GM21360 (cell line): ENCODE measurements at regions not wholly inside any gene's neighbourhood (a gene's known extent, or its start where the extent isn't known, plus 50 kb on each side); places are given as distances from the start of the nearest gene placed in this dataset.

Experiments
- ATAC-seq: cut with Tn5 transposase; IDR thresholded peaks from one replicate; pipeline ENCODE4 v1.9.1; 2021; ENCODE audit warnings: mild to moderate bottlenecking, moderate library complexity; ENCODE audit not compliant: unreplicated experiment

DNA sequence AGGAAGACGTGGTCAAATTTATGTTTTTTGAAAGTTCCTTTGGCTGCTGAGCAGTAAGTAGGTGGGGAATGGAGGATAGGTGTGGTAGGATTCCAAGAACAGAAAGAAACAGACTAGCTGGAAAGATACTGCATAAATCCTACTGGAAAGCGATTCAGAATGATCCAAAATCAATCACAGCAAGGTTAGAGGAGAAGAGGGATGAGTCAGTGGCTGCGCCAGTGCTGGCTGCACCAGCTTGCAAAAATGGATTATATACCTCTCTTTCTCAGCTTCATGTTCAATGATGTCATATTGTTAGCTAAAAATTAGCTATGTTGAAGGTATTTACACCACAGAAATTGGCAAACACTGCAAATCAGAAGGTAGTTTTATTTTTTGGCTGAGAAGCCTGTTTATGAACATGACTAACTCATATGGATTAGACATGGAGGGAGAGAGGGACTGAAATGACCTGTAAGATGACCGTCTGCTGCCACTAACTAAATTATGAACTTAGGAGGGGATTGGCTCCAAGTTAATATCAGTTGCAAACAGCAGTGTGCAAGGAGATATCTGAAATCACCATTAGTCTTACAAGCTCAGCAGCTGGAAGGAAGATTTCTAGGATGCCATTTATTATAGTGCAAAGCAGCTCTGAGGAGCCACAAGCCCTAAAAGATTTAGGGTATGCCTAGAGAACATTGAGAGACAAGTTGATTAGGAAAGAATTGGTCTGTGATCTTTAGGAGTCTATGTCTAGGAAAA is 405.3 kb downstream of the MID1IP1 start:
- ATAC-seq = no peak

DNA sequence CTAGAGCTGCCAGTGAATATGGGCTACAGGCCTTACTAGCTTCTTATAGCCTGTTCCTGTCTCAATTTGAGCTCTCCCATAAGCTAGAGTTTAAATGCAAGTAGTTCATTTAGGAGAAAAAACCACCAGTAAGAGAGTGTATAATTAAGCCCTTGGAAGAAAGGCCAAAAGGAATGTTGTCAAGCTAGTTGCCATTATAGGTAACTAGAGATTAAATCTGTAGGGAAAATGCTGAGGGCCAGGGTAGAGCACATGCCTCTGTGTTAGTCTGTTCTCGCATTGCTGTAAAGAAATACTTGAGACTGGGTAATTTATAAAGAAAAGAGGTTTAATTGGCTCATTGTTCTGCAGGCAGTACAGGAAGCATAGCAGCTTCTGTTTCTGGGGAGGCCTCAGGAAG is 410.2 kb downstream of the MID1IP1 start:
- no peak for ATAC-seq

DNA sequence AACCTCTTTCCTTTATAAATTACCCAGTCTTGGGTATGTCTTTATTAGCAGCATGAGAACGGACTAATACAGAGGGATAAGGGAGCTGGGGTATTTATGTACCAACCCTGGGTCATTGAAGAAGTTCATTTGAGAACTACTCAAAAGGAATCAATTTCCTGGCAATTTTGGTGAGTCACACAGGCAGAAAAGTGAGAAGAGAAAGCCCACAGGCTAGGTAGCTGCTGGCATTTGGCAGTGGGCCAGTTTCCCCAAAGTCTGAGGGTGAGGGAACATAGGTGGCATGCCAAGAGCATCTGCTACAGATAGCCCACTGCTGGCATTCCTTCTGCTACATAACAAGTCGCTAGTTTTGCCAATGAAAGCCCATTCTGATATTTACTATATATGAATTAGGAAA is 411.2 kb downstream of the MID1IP1 start:
- no peak for ATAC-seq

DNA sequence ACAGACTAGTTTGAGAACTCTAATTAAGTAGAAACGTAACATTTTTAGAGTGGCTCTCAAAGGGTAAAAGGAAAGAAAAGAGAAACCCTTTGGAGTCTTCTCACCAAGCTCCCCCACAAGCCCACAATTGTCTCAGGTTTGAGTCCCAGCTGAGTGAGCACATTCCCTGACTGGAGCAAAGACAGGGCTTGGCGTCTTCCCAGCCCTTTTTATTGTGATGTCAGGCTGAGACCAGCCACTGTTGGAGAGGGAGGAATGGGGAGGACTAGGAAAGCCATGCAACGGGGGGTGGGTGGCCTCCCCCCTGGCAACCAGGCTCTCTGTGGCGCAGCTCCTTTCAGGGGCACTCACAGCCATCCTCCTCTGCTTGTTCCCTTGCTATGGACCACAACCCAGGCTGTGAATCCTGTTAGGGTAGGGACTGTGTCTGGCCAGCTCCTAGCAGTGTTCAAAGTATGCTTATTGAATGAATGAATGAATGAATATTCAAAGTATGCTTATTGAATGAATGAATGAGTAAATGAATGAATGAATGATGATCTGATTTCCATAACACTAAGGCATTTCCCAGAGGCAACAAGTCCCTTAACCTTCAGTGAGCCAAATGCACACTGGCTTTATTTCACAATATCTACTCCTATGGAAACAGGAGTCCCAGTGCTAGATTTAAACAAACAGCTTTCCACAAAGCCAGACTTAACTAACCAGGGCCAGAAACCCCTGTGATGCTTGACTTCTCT is 413.3 kb downstream of the MID1IP1 start:
- ATAC-seq = no peak

DNA sequence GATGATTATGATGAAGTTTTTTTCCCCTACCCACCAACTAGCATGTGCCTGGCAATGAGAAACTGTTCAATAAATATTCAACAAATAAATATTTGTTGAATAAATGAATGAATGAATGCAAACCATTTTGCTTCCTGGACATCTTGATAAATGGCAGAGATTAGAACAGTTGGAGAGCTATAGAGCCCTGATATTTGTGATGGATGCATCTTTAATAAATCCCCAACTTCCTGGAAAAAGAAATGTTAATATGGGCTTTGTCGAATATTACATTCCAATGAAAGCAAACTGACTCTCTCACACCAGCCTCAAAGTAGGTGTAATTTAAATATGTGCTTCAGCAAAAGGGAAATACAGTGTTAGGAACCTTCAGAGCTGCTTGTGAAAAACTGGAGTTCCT is 419.7 kb downstream of the MID1IP1 start:
- no peak for ATAC-seq

DNA sequence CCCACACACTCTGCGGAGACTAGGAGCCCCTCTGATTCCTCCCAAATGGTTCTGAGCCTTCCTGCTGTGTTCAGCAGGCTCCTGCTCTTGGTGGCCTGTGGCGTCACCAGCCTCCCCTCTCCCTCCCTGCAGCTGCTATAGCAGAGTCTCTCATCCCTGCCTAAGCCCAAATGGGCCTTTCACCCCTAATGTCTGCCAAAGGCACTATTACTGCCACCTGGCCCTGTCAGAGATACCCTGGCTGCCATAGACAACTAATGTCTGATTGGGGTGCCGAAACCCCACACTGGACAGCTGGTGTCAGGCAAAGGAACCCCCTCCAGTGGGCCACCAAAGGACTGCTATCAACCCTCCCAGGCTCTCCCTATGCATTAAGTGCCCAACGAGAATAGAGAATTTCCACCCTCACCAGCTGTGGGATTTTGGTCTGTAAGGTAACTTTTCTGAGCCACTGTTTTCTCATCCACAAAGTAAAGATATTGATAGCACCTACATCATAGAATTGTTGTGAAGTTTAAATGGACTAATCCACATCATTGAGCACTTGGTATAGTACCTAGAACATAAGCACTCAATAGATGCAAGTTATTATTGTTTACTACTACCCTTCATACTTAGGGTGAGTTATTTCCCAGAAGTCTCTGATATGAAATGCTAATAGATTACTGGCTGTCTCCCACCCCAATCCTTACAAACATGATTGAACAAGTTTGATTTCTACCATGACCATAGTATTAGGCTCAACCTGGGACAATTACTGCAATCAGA is 421.3 kb downstream of the MID1IP1 start:
- no peak for ATAC-seq

DNA sequence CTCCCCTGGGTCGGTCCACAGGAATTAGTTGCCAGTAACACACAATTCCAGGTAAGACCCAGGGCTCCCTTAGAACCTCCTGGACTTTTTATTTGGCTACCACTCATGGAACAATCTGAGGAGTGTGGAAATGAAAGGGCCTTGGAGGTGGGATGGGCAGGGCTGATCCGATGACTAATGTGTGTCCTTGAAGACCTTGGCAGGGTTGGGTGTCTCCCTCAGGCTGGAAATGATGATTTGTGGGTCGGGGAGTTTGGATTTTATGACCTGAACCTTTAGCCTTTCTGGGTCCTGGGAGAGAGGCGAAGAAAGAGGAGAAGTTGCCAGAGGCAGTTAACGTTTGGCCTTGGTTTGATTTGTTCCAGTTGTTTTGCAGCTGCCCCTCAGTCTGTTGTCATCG is 425.0 kb downstream of the MID1IP1 start:
- no peak for ATAC-seq

DNA sequence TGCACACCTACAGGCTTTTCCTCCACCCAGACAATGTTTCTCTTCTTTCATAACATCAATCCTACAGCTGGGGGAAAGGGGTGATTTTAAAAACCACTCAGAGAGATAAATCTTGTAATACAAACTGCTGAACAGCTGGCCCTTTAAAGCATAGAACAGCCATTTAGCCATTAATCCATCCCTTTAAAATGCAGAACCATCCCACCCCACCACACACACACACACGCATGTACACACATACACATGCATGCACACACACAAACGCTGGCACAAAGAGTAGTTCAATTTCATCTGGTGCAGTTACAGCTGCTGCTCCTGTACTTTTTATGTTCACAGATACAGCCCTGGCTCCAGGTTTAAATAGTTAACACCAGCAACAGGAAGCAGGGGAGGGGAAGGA is 426.1 kb downstream of the MID1IP1 start:
- ATAC-seq = no peak

DNA sequence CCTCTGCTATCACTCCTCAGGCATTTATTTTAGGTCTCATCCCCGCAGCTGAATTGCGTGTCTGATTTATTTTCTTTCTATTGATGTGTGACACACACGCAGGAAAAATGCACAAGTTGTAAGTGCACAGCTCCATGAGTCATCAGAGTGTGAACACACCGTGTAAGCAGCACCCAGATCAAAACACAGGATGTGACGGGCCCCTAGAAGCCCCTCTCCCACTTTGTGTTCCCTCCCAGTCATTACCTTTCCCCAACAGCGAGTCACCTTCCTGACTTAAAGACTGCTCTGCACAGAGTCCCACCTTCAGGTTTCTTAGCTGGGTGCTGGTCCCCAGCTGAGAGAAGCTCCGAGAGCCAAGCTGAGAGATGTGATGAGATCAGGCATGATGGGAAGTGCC is 436.7 kb downstream of the MID1IP1 start:
- no peak for ATAC-seq

DNA sequence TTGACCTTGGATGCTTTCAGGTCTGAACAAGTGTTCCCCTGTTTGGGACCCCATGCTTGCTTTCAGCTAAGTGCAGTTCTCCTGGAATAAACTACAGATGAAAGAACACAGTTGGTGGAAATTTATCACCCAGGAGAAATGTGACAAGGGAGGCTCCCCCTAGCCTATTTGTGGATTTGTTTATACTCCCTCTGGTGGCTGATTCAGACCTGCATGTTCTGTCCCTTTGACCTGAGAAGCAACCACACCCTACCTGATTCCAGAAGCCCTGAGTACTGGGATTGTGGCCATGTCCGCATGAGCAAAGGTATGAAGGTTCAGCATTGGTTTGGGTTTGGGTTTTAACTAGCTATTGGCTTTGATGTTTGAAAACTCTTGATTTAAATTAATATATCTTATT is 440.9 kb downstream of the MID1IP1 start:
- ATAC-seq = no peak

DNA sequence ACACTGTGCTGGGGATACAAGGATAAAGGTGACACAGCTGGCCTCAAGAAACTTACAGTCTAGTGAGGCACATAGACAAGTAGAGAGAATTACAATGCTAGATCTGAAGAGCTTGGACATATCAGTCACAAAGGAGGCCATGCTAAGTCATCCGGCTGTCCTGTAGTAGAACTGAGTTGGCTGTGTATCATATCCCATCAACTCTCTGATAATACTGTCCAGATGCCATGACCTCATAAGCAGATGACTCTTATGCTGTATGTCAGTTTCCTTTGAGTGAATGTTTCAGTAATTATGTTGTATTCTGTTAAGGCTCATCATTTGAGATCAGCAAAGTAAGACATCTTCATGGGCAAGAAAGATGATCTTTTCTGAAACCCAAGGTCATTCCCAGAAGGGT is 442.9 kb downstream of the MID1IP1 start:
- ATAC-seq = no peak

DNA sequence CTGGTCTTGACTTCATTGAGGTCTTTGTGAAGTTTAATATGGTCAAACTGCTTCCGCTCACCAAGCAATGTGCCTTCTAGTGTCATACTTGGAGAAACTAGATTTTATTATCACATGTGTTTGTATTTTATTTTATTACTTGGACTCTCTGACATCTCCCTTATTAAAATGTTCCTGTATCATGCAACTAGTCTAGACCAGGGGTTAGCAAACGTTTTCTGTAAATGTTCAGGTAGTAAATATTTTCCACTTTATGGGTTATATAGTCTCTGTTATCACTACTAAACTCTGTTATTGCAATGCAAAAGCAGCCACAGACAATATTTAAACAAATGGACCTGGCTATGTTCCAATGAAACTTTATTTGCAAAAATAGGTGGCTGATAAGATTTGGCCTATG is 443.8 kb downstream of the MID1IP1 start:
- ATAC-seq = no peak

DNA sequence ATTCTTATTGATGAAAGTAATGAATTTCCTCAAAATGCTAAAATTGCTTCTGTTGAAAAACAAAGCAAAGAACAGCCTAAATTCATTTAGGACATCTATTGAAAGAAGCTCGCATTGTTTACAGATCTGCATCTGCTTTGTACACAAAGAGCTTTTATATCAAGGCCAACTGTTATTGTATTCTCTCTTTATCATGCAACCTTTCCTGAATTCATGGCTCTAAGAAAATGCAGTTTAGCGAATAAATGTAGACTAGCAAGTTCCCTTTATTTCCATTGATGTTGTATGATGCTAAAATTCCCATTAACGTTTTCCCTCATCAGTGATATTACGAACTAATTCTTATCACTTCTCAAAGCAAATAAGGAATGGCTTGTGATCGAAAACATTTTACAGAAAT is 446.3 kb downstream of the MID1IP1 start:
- no peak for ATAC-seq

DNA sequence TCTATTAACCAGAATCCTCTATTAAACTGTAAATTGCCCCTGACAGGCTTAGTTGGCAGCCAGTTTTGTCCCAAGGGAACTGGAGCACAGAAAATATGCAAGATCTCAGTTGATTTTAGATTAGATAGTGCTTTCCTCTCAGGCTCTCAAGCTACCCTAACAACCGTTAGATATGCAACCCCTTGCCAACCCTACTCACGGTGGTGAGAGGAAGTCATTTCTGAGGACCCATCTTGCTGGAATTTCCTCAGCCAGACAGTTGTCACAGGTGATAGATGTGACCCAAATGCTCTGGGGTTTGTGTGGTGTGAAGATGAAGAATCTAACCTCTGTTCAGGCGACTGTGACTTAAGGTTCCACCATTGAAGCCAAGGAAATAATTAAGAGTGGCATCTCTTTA is 447.1 kb downstream of the MID1IP1 start:
- ATAC-seq = no peak

DNA sequence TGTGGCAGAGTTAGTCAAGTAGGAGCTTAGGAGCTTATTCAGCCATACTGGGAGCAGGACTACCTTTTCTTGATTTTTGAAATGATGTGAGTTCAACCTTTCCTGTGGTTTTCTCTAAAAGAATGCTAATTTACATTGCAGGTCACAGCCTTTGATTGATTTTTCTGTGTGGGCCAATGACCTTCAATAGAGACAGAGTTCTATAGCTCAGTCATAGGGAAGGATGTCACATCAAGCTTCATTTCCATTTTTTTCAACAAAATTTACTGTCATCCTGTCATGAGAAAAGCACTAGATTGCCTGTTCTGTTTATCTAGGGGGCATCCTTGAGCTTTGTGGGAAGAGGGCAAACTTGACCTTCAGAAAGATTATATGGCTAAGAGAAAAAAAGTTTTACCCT is 448.7 kb downstream of the MID1IP1 start:
- no peak for ATAC-seq

DNA sequence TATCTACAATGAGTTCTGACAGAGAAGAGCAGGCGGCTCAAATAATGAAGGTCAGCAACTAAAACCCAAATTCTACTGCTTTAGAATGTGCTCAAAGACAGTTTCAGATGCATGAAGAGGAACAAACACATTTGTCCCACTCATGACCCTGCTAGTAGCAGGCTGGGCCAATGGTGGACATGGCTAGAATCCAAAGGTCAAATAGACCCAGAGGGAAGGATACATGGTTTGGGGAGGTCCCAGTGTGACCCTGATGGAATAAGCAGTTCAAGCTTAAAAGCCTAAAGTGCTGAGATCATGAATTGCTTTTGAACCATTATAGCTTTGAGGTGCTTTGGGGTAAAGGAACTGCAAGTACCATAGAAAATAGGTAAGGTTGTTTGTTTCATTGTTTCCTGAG is 450.7 kb downstream of the MID1IP1 start:
- no peak for ATAC-seq

DNA sequence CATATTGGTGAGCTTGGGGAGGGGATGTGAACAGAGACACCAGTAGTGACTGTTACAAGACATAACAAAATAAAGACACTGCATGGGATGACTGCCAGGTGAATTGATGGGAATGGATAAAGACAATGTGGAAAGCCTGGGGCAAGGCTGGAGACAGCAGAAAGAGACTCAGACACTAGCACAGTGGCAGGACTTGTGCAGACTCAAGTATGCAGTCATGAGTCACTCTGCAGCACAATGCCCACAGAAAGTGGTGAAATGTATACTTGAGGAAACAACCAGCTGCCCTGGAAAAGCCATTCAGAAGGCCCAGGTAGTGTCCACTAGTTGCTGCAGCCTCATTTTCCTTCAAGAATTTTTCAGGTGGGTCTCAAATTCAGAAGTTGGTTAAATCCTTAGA is 452.3 kb downstream of the MID1IP1 start:
- no peak for ATAC-seq

DNA sequence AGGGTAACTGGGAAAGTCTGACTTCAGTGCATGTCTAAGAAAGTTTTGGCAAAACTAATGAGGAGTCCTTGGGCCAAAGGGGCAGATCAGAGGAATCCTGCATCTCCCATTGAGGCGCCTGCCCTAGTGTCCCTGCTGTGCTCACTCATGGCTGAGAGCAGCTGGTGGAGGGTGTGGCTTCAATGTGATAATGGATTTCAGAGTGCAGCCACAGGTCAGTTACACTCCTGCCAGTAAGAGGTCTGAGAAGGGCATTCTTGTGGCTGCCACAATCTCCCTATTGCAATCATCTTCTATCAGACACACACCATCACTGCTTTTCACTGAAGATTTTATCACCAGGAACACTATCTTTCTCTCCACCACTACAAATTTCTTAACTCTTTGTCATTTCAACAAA is 457.1 kb downstream of the MID1IP1 start:
- ATAC-seq = no peak

DNA sequence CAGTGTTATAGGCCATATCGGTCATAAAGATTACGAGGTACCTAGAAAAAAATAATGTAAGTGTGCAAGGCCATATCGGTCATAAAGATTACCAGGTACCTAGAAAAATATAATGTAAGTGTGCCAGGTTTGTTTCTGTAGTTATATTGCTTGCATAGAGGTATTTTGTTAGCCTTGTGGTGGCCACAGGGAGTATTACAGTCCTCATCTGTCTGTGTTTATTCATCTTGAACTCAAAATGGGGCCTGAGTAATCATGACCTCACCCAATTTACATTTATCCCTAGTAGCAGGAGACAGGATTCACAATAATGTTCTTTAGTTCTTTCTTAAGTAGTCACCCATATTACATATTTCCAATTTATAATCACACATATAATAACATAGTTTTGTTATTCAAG is 459.7 kb downstream of the MID1IP1 start:
- no peak for ATAC-seq

DNA sequence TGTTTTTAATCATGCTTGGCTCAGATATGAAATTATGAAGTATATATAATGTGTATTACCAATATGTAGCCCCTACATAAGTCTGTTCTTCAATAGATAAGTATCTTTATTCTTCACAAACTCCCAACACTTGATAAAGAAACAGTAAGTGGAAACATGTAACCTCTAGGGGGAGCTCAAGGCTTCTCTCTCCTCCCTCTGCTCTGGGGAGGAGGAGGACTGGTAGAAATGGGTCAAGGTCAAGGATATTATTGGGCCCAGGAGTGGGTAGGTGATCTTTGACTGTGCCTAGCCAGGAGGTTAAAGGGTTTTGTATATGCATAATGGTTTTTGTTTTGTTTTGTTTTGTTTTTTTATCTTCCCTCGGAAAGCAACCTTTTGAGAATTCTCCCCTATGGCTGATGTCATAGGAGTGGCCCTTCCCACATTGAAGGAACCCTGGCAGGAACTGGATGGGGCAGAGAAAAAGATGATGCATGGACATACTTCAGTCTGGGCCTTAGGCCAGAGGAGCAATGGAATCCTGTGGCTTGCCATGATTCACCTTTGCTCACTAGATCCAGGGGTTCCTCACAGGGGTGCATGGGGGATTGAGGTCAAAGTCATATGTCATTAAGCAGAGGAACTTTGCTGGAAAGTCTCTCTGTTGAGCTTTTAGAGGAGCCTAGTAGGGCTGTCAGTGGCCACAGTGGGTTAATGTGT is 460.3 kb downstream of the MID1IP1 start:
- ATAC-seq = no peak

DNA sequence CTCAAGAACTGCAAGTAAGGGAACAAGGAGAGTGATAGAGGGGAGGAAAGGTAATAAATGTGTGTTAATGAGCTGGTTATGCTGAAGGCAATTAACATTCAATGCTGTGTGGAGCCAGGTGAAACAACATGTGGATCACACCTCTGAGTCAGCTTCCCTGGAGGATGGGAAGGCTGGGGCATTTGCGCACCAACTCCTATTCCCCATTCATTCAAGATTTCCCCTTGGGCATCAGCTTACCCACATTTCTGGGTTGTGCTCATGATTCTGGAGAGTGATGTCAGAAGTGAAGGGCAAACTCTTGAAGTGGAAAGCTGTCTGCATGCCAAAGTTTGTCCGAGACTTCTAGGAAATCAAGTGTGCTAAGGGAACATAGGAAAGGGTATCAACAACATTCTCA is 461.4 kb downstream of the MID1IP1 start:
- ATAC-seq = no peak
